GM19438 (cell line): ENCODE measurements at regions not wholly inside any gene's neighbourhood (a gene's known extent, or its start where the extent isn't known, plus 50 kb on each side); places are given as distances from the start of the nearest gene placed in this dataset.
"Not testable (repeated sequence)": the region's sequence is repeated elsewhere in the genome, so short reads cannot be mapped to it uniquely, and the experiment has no call there.

Experiments
- ATAC-seq: cut with Tn5 transposase; IDR thresholded peaks from one replicate; pipeline ENCODE4 v1.9.1; 2021; ENCODE audit warnings: low read depth; ENCODE audit not compliant: unreplicated experiment

DNA sequence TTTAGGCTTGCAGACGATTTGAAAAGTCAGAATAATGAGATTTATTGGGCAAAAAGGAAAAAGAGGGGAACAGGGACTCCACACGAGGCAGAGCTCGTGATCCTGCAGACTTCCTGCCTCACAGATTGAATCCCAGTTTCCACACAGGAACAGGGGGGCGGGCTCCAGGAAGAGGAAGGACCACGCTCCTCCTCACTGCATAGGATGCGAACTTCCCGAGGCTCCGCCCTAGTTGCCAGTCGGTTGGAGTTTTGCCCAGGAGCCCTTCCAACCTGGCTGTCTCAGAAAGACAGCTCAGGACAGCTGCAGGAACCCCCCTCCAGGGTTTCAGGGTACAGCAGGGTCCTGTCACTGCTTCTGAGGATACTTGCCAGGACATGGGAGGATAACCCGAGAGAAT is 488.3 kb upstream of the ADARB2 start:
- no peak for ATAC-seq

DNA sequence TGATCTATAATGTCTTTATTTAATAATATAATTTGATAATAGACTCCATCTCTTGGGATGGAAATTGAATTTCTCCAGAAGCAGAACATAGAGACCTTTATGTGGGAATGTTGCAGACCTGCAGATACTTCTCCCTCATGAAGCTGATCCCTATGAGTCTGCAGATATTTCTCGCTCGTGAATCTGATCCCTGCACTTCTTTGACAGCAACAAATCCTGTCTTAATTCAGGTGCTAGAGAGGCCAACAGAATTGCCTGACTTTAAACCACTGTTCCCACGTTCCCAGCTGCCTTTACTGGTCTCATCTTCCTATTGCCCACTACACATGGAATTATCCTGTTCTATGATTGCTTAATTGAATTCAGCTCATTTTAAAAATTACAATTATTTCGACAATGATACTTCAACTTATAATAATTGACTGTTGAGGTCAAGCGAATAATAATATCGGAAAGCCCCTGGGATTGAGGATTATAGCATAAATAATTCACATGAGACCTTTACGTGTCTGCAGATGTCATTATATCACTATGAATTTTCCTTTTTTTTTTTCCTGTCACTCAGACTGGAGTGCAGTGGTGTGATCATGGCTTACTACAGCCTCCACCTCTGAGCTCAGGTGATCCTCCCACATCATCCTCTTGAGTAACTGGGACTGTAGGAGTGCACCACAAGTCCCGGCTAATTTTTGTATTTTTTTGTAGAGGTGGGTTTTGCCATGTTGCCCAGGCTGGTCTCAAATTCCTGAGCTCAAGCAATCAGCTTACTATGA is 486.4 kb upstream of the ADARB2 start:
- no peak for ATAC-seq

DNA sequence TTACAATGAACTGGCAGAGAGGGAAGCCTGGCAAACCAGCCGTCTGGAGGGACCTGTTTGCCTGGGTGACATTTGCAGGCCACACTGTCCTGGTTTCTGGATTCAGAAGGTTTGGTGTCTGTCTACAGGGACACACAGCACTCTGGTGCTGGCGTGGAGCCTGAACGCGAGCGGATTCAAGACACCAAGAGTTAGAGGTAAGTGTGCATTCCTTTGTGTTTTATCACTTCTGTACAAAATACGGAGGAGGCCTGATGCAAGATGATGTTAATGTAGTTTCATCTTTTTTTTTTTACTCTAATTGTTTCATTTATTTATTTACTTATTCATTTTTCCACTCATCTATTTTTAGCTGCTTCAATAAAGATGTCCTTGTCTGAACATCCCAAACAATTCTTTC is 485.3 kb upstream of the ADARB2 start:
- ATAC-seq, result no peak

DNA sequence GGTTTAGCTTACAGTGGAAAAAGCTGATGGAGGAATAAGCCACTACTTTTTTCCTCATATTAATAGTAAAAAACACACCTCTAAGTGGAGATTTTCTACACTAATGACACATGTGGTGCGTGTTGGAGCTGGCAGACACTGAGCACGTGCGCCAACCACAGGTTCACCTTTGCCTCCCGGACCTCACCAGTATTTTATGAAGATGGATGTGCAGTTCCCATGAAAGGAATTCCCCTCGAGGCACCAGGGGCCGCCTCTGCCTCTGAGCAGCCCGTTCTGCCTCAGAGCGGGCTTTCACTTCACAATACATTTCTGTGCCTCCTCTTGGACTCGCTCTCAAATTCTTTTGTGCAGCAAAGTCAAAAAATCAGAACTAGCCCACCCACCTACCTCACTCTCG is 477.5 kb upstream of the ADARB2 start:
- ATAC-seq, result no peak

DNA sequence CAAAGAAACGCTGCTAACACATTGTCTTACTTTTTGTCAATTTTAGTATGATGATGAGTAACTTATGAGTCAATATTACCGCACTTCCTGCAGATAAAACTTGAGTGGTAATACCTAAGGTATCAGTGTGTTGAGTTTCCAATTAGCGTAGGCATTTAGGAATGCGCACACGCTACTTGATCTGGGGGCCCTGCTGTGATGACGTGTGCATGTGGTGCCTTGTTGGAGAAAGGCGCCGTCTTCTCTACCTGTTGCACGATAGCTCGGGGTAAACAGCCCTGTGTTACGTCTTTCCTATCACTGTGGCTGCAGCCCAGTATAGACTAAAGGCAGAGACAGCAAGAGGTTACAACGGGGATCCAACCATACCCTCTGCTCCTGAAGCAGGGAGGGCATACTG is 476.8 kb upstream of the ADARB2 start:
- no peak for ATAC-seq

DNA sequence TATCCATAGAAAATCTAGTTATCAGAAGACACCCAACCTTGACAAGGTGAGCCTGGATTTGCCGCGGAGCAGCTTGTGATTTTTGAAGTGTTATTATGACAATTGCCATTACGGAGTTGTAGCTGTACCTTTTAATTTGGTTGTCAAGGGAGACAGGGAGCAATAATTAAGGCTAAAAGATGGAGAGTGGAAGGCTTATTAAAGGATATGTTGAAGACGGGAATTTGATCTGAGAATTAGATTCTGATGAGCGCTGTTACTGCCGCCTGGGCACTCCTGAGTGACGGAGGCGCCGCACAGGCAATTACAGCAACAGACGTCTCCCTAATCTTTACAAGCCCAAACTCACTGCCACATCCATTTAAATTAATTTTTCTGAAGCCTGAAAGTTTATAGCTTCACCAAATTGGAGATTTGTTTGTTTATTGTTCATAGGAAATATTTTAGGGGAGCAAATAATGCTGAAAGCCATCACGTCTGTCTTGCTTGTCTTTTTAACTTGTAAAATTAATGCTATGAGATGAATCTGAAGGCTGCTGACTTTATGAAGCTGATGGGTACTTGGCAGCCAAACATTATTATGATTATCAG is 475.0 kb upstream of the ADARB2 start:
- no peak for ATAC-seq

DNA sequence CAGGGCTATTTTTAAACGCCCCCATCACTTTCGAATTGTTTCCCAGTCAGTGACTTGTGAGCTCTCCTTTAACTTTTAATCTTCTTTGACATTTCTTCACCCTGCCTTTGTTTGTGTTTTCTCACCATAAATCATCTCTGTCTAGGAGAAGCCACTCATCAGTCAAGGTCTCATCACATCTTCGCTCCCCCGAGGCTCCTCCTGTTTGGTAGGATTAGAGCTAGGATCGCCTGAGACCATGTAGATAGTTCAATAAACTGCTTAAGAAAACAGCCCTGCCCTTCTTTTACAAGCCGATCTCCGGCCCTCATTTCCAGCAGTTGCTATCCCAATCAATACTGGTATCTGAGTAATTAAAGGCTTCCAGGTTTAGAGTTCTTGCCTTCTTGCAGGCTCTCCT is 472.8 kb upstream of the ADARB2 start:
- no peak for ATAC-seq

DNA sequence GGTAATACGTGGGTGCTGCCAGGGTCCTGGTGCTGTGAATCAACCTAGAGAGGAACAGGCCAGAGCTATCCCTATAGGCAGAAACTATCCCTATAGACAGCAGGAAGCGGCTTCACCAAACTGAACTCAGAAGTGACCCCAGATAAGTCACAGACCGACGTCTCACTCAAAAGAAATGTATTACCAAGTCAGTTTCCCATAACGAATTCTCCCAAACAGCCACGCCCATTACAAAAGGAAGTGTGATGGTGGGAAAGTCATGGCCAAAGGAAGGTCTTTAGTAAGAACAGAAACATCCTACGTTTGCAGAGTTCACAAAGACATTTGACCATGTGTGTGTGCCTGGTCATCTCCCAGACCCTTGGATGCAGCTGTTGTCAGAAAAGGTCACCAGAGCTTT is 470.8 kb upstream of the ADARB2 start:
- no peak for ATAC-seq

DNA sequence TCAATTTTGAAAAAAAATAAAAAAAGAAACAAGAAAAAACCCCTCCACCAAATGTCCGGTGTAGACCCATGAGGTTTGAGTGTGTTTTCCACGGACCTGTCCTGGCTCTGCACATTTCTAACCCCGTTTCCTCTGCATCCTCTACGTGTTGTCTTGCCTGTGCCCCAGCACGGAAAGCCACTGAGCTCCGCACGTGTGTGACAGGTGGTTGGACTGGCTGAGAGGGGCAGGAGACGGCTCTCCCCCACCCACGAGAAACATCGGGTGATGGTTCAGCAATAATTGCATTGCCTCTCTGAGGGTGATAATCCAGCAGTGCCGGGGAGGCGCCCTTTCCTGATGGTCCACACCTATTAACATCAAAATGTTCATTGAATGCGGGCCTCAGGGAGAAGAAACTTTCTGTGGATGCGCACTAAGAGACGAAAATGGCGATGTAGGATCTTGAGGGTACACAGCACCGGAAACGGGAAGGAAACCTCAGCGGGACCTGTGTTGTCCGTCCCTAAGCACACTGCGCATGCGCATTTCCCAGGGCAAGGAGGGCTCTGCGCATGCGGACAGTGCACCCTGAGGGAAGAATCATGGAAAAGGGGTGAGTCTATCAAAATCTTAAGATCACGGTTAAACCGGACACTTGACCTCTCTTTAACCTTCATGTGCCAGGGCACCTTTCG is 470.1 kb upstream of the ADARB2 start:
- no peak for ATAC-seq

DNA sequence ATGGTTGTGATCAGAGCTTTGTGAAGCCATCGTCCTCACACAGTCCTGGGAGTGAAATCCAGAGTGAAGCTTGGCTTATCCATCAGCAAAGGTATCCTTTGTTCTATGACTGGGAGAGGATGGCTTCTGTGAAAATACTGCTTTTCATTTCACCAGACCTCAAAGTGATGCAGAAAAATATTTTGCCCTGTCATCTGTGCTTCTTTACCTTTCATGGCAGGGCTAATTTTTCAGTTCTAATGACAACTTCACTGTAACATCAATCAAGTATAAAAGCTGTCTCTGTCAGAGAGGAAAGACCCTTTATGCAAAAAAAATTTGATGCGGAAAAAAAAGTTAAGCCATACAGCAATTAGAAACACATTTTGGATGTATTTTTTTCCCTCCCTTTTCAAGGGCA is 468.1 kb upstream of the ADARB2 start:
- ATAC-seq, result no peak

DNA sequence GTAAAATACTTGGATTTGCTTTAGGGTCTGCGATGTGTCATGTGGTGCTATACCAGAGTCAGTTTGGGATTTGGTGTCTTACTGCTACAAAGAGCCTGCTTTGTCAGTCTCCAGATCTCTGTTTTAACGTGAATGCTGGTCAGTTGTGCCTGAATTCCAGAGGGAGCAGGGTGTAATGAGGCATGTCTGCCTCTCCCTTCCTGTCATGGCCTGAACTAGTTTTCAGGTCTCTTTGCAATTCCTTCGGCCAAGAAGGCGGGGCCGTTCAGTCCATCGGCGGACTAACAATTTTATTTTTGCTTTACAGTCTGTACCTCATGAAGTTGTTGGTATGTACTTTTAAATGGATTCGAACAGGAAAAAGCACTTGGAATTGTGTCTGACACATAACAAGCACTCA is 465.1 kb upstream of the ADARB2 start:
- ATAC-seq, result no peak

DNA sequence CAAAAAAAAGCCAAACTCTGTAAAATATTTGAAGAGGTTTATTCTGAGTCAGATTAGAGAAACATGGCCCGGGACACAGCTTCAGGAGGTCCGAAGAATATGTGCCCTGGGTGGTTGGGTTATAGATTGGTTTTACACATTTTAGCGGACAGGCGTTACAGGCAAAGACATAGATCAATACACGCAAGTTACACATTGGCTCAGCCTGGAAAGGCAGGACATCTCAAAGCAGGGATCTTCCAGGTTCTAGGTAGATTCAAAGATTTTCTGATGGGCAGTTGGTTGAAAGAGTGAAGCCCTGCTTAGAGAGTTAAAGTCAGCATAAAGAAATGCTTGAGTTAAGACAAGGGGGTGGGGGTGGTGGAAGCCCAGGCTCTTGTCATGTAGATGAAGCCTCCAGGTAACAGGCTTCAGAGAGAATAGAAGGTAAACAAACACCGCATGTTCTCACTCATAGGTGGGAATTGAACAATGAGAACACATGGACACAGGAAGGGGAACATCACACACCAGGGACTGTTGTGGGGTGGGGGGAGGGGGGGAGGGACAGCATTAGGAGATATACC is 464.3 kb upstream of the ADARB2 start:
- ATAC-seq, result no peak

DNA sequence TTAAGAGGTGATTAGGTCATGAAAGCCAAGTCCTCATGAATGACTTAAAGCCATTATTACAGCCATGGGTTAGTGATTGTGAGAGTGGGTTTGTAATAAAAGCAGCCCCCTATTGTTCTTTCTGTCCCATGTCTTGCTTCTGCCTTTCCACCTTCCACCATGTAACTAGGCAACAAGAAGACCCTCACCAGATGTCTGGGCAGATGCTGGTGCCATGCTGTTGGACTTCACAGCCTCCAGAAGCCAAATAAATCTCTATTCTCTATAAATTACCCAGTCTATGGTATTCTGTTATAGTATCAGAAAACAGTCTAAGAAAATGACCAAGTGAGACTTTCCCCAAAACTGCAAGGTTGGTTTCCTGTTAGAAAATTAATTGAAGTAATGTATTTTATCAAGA is 460.3 kb upstream of the ADARB2 start:
- ATAC-seq, result no peak

DNA sequence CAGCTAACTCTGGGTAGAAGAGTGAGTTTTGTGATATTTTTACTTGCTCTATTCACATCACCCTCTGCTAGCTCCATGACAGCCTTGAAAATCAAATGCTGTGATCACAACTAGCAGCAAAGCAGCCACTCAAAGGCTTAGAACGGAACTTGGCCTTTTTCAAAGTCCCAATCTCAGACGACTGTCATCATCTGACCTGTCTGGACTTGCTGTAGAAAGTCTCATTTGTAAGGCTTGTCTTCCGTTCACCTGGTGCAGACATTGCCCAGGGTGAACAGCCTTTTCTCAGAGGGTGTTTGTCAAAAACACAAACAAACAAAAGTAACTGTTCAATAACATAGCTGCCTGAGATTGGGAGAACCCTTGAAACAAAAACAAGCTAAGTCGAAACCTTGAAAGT is 458.9 kb upstream of the ADARB2 start:
- no peak for ATAC-seq

DNA sequence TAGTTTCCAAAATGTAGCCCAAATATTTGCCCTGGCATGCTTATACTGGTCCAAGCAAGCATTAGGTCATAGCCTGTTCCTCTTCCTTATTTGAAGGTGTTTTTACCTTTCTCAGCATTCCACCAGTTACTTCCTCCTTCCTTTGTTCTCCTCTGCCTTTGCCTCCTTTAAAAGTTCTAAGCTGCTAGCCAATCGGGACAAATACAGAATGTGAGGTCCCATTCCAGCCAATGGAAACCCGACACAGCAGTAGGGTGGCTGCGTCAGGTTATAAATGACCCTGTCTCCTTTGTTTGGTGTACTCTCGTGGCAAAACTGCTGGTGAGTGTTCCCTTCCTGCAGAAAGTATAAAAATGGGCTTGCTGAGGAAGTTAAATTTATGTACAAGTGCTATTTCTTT is 452.0 kb upstream of the ADARB2 start:
- ATAC-seq, result not testable (repeated sequence)

DNA sequence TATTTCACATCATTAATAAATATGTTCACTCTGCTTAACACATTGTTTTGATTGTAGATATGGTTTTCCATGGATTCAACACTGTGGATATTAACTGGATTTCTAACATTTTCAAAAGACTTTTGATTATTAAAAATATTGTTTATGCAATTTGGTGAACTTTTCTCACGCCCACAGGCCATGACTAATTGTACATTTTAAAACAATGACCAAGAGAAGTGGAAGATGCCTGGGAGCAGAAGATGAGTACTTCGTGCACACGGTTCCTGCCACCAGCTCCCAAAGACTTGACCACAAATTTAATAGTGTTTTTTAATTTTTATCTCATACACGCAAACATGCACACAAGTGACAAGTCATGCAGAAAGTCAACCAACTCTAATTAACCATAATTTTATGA is 451.0 kb upstream of the ADARB2 start:
- ATAC-seq, result no peak

DNA sequence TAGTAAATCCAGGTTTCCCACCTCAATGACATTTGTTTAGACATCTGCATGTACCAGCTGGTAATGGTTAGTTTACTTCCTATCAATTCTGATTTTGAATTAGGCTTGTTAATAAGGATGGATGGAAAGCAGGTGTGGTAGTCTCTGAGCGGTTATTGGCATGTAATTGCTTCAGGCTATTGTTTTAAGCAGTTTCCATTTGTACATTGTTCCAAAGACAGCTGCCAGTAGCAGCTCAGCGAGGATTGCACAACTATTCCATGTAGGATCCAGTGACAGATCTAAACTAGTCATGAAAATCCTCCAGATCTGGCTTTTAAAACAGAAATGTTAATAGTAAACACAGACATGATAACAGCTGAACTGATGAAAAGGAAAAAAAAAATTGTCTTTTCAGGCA is 436.0 kb upstream of the ADARB2 start:
- ATAC-seq, result no peak

DNA sequence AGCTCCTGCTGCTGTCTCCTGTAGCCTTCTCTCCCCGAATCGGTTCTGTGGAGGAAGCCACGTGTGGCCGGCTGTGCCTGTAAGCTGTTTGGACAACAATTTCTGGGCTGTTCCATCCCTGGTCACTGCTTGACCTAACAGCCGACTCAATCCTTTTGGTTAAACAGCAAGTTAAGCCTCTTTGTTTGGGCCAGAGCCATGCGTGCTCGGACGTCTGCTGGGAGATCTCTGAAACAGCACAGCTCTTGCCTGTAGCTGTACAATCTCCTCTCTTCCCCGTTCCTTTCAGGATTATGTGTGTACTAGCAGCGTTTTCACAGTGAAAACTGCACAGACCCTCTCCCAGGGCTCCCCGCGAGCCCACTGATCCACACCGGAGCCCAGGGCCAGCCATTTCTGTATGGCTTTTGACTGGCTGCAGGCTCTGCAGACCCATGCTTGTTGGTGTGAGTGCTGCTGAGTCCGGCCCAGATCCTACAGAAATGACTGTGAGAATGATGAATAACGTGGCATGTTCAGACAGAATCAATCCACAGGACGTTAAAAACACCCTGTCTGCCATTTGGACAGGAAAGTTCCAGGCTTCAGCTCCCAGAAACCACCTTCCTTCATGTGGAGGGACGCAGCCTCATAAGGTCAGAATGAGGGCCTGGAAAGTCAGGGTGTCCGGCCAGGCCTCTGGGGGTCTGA is 428.6 kb upstream of the ADARB2 start:
- ATAC-seq, result no peak

DNA sequence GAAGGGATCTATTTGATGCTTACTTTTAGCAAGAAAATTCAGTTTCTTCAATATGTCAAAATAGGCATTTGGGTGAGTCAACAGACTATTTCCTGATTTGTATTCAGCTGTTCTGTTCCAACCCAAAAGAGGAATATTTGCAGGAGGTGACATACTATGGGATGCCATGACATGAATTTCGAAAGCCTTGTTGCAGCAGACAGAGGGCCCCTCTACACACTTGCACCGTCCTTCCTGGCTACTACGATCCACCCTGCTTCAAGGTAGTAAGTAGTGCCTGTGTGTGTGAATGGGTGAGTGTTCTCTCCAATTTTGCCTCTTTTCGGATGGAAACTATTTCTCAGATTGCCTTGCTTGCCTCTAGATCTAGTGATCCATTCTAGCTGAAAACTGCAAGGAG is 413.0 kb upstream of the ADARB2 start:
- no peak for ATAC-seq

DNA sequence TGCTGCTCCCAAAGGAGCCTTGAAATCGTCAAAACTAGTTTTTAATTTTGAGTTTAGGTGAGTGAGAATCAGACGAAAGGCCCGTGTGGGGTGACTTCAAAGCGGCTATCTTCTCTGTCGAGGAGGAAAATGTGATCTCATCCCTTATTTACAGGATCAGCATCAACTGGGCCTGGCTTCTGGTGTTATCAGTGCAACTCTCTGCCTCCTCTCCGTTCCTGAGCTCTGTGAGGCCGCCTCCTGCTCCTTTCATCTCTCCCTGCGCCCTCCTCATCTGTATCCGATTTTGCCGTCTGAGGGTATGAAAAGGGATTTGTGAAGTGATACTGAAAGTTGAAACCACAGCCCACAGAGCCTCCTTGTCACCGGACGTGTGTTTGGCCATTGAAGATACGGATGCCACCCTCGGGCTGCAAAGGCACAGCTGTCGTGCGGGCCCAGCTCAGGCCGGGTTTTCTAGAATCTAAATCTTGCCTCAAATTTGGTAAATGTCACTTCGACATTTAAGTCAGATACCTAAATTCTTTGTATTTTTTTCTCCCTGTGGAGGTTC is 408.7 kb upstream of the ADARB2 start:
- ATAC-seq, result no peak

DNA sequence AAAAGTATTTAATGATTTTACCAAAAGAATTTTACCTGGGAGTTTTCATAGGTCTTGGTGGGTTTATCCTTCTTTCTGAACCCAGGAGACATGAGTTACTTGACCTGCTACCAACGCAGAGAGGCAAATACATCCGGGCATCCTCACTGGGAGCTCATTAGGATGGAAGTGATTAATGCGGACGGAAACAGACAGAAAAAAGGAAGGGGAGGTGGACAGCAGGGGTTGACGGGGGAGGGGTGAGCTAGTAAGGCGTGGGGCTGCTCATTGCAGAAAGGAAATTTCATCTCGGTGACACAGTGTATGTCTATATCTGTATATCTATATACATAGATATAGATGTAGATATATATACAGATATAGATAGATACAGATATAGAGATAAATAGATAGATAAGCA is 408.2 kb upstream of the ADARB2 start:
- ATAC-seq, result no peak
